ENCODE measurements at regions not wholly inside any gene's neighbourhood (a gene's known extent, or its start where the extent isn't known, plus 50 kb on each side); places are given as distances from the start of the nearest gene placed in this dataset.

DNA sequence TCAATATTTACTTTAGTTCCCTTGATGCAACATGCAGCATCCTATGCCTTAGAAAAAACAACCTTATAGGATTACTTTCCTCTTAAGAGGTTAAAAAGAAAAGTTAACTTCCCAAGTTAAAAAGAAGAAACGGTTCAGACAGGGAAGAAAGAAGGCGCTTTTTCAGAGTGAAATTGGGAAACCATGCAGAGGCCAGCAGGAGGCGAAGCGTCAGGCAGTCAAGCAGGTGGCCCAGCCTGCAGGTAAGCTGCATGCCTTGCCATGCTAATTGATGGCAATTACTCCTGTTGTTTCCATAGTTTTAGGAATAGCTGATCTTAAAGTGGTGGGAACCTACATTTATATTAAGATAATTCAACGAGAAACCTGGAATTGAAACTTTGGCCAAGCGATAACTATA lies 302.6 kb upstream of the SP4 start:
- DNase-seq: no peak
- in situ Hi-C loops (cut with MboI; ENCODE audit: low pct_unique_long_range_greater_than_20kb, low sequenced_read_pairs): no loop called here

DNA sequence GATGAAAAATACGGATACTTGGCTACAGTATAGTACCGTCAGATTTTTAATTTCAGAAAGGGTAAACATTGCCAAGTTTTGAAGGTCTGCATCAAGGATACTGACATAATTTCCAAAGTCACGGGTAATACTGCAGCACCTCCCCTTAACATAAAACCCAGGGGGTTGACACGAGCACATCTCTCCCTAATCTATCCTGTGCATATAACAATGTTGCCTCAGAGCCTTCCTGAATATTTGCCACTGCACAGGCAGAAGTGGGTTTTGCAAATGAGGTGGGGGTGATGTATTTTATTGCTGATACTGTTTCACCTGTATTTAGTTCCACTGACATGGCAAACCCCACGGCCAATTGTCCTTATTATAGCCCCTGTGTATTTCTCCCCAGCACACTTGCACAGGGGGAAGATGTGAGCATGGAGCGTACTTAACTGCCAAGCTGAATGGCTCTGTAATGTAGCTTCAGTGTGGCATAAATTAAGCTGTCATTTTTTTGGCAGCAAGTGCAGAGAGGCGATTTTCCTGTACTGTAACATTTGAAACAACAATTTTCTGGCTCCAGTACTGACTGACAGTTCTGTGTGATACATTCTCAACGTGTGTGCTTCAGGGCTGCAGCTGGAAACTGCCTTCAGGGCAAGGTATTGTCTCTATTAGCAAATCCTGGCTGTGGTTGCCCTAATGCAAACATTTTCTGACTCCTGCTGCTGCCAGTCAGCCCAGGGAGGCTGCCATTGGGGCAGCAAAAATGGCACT lies 299.6 kb upstream of the SP4 start:
- no peak for DNase-seq
- in situ Hi-C loops (cut with MboI; ENCODE audit: low pct_unique_long_range_greater_than_20kb, low sequenced_read_pairs): no loop called here

DNA sequence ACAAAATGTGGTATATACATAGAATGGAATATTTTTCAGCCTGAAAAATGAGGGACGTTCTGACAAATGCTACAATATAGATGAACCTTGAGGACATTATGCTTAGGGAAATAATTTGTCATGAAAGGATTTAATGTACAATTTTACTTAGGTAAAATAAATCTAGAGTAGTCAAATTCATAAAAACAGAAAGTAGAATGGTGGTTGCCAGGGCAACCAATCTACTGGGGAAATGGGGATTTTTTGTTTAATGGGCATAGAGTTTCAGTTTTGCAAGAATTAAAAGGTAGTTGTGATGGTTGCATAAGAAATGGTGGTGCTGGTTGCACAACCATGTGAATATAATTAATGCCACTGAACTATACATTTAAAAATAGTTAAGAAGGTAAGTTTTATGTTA lies 296.0 kb upstream of the SP4 start:
- in situ Hi-C loops (cut with MboI; ENCODE audit: low pct_unique_long_range_greater_than_20kb, low sequenced_read_pairs): no loop called here
- no peak for DNase-seq

DNA sequence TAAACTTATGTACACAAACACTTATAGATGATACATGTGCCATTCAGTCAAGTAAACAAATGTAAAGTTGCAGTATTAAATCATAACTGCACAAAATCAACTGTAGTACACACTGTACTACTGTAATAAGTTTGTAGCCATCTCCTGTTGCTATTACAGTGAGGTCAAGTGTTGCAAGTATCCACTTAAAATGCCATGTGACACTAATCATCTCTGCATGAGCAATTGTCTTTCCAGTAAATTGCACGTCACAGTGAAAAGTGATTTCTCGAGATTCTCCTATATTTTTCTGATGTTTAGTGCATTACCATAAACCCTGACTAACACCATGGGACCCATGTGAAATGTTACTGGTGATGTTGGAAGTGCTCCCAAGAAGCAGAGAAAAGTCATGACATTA lies 293.3 kb upstream of the SP4 start:
- DNase-seq: no peak
- in situ Hi-C loops (cut with MboI; ENCODE audit: low pct_unique_long_range_greater_than_20kb, low sequenced_read_pairs): no loop called here

DNA sequence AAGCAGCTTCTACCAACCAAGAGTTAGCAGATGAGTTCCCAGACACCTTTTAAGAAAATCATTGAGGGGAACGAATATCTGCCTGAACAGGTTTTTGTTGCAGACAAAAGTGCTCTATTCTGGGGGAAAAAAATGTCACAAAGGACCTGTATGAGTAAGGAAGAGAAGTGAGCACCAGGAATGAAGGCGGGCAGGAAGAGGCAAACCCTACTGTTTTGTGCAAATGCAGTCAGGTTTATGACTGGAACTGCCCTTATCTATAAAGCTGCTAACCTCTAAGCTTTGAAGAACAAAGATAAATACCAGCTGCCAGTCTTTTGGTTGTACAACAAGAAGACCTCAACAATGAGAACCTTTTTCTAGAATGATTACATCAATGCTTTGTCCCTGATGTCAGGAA lies 292.4 kb upstream of the SP4 start:
- in situ Hi-C loops (cut with MboI; ENCODE audit: low pct_unique_long_range_greater_than_20kb, low sequenced_read_pairs): no loop called here
- DNase-seq: no peak

DNA sequence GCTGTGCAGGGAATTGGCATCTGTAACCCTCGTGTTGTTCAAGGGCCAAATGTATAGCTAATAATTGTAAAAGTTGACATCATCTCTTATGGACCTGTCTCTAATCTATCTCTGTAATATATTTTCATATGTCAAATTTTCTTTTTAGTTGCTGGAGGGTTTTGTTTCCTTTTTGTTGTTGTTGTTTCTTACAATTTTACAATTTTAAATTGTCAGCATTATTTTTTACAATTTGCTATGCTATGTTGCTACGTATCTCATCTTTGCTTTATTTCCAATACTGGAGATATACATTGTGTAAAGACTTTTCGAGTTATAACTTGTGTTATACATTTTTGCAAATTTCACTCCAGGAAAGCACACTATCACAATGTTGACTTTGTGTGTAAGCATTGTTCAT lies 290.2 kb upstream of the SP4 start:
- in situ Hi-C loops (cut with MboI; ENCODE audit: low pct_unique_long_range_greater_than_20kb, low sequenced_read_pairs): no loop called here
- no peak for DNase-seq

DNA sequence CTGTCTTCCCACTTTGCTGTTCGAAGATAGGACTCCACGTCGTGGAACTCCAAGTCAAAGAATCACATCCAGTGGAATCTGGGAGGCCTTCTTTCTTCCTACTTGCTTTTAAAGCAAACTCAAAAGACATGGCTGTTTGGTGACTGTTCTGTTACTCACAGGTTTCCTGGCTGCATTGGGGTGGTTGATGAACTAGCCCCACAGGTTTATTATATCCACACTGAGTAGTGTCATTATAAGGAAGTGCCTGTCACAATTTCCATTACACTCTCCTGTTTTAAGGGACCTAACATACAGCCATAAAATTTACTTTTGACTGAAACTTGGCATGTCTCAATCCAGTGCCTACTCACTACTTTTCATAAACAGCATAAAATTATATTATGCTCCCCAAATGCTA lies 287.3 kb upstream of the SP4 start:
- DNase-seq: no peak
- in situ Hi-C loops (cut with MboI; ENCODE audit: low pct_unique_long_range_greater_than_20kb, low sequenced_read_pairs): no loop called here

DNA sequence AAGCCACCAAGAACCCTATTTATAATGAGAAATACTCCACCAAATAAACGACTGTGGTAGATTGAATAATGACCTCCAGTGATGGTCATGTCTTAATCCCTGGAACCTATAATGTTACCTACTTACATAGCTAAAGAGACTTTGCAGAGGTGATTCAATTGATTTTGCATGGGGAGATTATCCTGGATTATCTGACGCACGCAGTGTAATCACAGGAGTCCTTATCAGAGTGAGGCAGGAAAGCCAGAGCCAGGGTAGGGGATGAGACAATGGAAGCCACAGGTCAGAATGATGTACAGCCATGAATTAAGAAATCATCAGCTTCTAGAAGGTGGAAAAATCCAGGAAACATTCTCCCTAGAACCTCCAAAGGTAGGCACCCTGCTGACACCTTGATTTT lies 286.4 kb upstream of the SP4 start:
- DNase-seq: no peak
- in situ Hi-C loops (cut with MboI; ENCODE audit: low pct_unique_long_range_greater_than_20kb, low sequenced_read_pairs): no loop called here

DNA sequence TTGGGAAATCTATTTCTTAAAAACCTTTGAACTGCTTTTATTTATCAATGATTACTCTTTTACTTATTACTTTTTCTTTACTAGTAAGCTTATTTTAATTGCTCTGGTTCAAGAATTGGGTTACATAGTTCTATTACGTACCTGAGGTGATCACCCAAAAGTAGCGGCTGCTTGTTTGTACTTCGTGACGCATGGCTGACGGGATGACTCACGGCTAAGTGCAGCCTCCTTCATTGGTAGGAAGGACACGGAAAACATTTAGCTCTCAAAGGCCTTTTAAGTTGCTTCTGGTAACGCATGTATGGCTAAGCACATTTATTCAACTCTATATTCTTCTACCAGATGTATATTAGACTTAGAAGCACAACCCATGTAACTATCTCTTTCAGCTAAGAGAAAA lies 285.8 kb upstream of the SP4 start:
- in situ Hi-C loops (cut with MboI; ENCODE audit: low pct_unique_long_range_greater_than_20kb, low sequenced_read_pairs): no loop called here
- no peak for DNase-seq

DNA sequence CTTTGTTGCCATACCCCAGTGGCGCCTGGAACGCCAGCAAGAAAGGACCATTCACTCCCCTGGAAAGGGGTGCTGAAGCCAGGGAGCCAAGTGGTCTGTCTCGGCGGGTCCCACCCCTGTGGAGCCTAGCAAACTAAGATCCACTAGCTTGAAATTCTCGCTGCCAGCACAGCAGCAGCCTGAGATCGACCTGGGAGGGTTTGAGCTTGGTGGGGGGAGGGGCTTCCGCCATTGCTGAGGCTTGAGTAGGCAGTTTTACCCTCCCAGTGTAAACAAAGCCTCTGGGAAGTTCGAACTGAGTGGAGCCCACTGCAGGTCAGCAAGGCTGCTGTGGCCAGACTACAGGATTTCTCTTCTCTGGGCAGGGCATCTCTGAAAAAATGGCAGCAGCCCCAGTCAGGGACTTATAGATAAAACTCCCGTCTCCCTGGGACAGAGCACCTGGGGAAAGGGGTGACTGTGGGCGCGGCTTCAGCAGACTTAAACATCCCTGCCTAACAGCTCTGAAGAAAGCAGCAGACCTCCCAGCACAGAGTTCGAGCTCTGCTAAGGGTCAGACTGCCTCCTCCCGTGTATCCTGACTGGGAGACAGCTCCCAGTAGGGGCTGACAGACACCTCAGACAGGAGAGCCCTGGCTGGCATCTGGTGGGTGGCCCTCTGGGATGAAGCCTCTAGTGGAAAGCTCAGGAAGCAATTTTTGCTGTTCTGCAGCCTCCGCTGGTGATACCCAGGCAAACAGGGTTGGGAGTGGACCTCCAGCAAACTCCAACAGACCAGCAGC lies 281.1 kb upstream of the SP4 start:
- DNase-seq: no peak

DNA sequence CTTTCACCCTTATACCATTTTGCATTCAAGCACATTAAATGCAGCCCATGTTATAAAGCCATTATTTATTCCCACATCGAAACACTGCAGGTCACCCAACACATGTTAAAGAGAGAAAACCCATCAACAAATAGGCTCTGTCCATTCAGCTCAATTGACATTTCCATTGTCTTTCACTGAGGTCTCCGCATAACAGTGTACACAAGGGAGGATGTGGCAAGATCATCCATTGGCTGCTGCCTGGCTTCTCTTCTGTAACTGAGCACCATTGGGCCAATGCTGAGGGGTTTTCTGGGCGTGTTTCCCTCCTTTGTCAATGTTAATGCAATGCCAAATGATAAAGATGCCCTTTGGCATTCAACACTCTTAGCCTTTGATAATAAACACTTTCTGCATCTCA lies 278.1 kb upstream of the SP4 start:
- no peak for DNase-seq
- in situ Hi-C loops (cut with MboI; ENCODE audit: low pct_unique_long_range_greater_than_20kb, low sequenced_read_pairs): no loop called here

More for the DNA sequence above, 281.1 kb upstream of the SP4 start:
- in situ Hi-C loops (cut with MboI; ENCODE audit: low pct_unique_long_range_greater_than_20kb, low sequenced_read_pairs): no loop called here

DNA sequence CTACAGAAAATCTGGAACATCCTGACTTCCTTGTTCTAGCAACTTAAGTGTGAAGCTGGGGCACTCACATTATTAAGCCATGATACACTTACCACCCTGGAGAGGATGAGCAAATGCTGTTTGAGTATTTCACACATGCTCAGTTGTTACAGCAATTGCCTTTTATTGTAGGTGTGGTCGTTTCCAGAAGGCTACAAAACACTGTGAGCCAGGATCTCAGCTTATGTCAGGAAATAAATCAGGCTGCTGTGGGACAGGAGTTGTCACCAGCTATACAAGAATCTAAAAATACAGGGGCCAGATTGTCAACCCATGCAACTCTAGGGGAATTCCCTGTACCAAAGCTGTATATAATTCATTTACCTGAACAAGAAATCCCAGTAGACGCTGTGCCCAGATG lies 273.3 kb upstream of the SP4 start:
- no peak for DNase-seq
- in situ Hi-C loops (cut with MboI; ENCODE audit: low pct_unique_long_range_greater_than_20kb, low sequenced_read_pairs): no loop called here

DNA sequence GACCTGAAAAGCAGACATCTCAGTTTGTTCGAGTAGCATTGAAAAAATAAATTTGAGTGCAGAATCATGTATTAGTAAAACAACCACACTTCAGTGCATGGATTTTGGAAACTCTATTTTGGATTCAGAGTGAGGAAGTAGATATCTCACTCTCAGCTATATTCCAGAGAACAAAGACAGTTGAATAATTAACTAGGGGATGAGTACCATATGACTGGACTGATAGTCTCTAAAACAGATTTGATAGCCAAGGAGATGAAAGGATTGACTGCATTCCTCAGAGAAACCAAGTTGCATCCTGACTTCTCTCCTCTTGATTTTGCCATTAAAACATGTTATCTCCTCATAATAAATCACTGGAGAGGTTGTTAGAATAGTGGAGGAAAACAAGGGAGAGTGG lies 268.4 kb upstream of the SP4 start:
- no peak for DNase-seq
- in situ Hi-C loops (cut with MboI; ENCODE audit: low pct_unique_long_range_greater_than_20kb, low sequenced_read_pairs): no loop called here

DNA sequence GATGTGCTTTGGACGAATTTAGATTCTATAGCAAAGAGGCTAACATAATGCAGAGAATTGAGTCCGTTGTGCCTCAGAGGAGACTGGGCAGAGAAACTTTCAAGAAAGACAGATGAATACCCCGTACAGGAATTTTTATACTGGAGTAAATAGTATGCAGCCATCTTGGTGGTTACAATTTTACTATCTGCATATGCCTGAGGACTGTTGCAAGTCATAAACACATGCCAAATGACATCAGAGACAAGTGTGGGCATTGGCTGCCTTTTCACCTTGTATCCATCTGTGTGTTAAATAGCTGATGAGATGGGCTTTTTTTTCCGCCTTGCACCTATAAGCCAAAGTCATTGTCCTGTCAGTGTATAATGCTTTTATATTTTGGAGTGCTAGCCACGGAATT lies 267.5 kb upstream of the SP4 start:
- in situ Hi-C loops (cut with MboI; ENCODE audit: low pct_unique_long_range_greater_than_20kb, low sequenced_read_pairs): no loop called here
- no peak for DNase-seq

DNA sequence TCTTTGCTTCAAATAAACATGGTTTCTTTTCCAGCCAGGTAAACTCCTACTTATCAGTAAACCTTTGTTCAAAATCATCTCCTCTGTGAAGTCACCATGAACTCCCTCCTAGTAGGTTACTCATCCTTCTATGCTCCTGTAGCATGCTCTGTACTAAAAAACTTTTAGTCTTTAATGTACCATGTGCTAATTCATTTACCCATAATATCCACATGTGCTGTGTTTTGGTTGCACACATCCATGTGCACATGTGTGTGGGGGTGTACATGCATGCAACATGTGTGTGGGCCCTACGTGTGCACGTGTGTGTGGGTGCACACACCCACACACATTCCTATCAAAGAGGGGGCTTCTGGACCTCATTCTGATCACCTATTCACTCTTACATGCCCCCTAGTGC lies 259.9 kb upstream of the SP4 start:
- DNase-seq: no peak
- in situ Hi-C loops (cut with MboI; ENCODE audit: low pct_unique_long_range_greater_than_20kb, low sequenced_read_pairs): no loop called here

DNA sequence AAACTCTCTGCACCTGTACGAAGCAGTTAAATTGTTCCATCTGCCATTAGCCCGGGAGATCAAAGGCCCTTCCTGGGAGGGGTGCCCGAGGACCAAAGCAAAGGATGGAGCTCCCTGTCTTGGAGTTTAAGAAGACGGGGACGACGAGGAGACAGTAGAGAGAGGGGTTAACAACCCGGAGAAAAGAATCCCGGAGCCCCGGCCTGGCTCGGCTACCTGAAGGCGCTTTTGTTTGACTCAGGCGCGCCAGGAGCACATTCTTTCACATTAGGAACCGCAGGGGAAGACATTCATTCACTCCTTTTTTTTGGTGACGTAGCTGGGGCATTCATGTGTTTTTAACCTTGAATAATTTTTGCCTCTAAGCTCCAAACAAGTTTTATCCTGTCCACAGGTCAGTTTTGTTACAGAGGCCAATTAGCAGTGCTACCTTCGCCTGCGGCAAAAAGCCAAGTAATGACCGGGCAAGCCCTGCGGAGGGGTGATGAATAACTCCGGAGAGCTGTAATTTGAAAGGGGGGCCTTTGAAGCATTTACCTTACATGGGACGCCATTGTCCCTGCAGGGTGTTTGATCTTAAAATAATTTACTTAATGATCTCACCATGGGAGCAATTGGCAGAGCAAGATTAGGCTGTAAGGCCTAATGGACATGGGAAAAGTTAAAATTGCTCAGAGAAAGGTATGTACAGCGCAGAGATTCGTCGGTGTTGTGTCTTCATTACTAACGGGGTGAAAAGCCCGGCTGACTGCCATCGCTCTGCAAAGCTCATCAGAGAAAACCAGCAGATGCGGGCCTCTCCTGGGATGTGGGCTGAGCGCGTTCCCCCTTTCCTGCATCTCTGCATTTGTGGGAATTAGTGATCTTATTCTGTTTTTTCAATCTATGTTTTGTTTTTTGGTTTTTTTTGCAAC lies 258.0 kb upstream of the SP4 start:
- in situ Hi-C loops (cut with MboI; ENCODE audit: low pct_unique_long_range_greater_than_20kb, low sequenced_read_pairs): no loop called here
- no peak for DNase-seq

DNA sequence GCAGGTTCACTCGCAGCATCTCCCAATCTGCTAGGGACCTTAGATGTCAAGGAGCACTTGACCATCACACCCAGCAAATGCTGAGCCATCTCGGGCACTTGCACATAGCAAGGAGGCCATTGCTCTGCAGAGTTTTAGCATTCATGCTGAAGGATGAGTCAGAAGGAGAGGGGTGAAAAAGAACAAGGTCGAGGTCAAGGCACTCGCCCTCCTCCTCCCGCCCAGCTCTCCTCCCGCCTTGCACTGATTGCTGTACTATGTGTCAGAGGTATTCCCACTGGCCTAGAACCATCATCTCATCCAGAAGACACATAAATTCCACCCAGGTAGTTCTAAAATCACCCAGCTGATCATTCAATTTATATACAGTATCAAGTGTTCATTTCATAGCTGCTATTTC lies 255.1 kb upstream of the SP4 start:
- DNase-seq: no peak
- in situ Hi-C loops (cut with MboI; ENCODE audit: low pct_unique_long_range_greater_than_20kb, low sequenced_read_pairs): no loop called here

DNA sequence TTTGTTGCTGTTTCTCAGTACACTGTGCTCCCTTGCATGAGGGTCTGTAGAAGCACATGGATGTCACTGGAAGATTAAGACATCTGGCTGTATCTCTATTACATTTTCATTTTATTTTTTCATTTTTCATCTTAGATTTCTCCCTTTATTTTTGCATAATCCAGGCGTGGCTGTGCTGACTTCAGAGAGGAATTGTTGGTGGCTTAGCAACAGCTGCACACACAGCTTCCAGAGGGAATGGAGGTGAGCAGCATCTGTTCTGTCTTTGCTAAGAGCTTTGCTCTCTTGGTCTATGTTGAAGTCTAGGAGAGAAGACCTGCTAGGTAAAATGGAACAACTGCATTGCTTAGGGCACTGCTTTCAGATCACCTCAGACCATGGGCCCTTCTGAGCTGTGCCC lies 254.4 kb upstream of the SP4 start:
- in situ Hi-C loops (cut with MboI; ENCODE audit: low pct_unique_long_range_greater_than_20kb, low sequenced_read_pairs): no loop called here
- no peak for DNase-seq

DNA sequence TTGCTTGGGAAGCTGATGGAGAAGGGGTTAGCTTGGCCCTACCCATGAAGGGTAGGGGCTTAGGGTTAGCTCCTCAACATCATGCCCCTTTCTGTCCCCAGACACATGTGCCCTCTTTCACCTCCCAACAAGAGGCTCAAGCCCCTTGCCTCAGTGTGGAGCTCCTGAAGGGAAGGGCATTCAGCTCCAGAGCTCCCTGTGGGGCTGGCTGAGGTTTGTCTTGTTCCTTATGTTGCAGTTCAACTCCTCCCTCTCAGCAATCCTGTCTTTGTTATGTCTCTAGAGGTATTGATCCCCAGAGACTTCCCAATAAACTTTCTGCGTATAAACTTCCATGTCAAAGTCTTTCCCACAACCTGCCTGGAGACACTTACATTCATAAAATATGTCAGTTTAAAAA lies 252.2 kb upstream of the SP4 start:
- in situ Hi-C loops (cut with MboI; ENCODE audit: low pct_unique_long_range_greater_than_20kb, low sequenced_read_pairs): no loop called here
- no peak for DNase-seq

Measured in KBM-7 (cell line).